ENCODE measurements at regions not wholly inside any gene's neighbourhood (a gene's known extent, or its start where the extent isn't known, plus 50 kb on each side); places are given as distances from the start of the nearest gene placed in this dataset.

- H3K4me3 ChIP-seq (ENCODE audit: low read length), result no peak overlapping the region
- TF ChIP-seq CTCF (IDR thresholded peaks at IDR 0.05; ENCODE audit: insufficient read depth, low read depth, low read length, missing control alignments), result no peak
- no peak for DNase-seq (ENCODE audit: low read depth)
Measured at GRCh38 chr16:86889974-86890373, 311.6 kb downstream of the FOXL1 start.

DNA sequence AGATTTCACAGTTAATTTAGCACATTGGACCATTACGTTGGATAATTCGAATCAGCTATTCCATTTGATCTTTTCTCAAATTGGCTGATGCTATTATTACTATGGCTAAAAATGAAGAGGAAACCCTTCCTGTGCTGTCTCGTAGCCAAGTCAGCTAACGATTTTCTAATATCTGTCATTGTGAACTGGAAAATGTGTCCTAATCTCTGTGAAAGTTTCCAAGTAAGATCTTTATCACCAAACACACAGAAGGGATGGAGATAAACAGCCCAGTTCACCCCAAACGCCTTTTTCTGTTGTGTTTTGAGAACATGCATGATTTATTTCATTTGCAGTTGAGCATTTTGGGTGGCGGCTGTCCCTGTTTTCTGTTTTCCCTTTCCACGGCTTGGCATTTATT, 312.8 kb downstream of the FOXL1 start:
- no peak for TF ChIP-seq CTCF (IDR thresholded peaks at IDR 0.05; ENCODE audit: insufficient read depth, low read depth, low read length, missing control alignments)
- no peak for DNase-seq (ENCODE audit: low read depth)
- no peak overlapping the region for H3K4me3 ChIP-seq (ENCODE audit: low read length)

GRCh38 chr16:86891631-86892030, 313.3 kb downstream of the FOXL1 start:
- TF ChIP-seq CTCF (IDR thresholded peaks at IDR 0.05; ENCODE audit: insufficient read depth, low read depth, low read length, missing control alignments), result no peak
- DNase-seq (ENCODE audit: low read depth), result no peak
- no peak overlapping the region for H3K4me3 ChIP-seq (ENCODE audit: low read length)

GRCh38 chr16:86892509-86892908, 314.2 kb downstream of the FOXL1 start:
- no peak for DNase-seq (ENCODE audit: low read depth)
- no peak for TF ChIP-seq CTCF (IDR thresholded peaks at IDR 0.05; ENCODE audit: insufficient read depth, low read depth, low read length, missing control alignments)

GRCh38 chr16:86893506-86893905, 315.2 kb downstream of the FOXL1 start:
- no peak overlapping the region for H3K4me3 ChIP-seq (ENCODE audit: low read length)
- DNase-seq (ENCODE audit: low read depth), result no peak
- no peak for TF ChIP-seq CTCF (IDR thresholded peaks at IDR 0.05; ENCODE audit: insufficient read depth, low read depth, low read length, missing control alignments)

More at GRCh38 chr16:86892509-86892908, 314.2 kb downstream of the FOXL1 start:
- H3K4me3 ChIP-seq (ENCODE audit: low read length), result no peak overlapping the region

GRCh38 chr16:86894029-86894567, 315.7 kb downstream of the FOXL1 start:
- no peak for TF ChIP-seq CTCF (IDR thresholded peaks at IDR 0.05; ENCODE audit: insufficient read depth, low read depth, low read length, missing control alignments)
- H3K4me3 ChIP-seq (ENCODE audit: low read length), result no peak overlapping the region
- no peak for DNase-seq (ENCODE audit: low read depth)

- DNase-seq (ENCODE audit: low read depth), result no peak
- H3K4me3 ChIP-seq (ENCODE audit: low read length), result no peak overlapping the region
- TF ChIP-seq CTCF (IDR thresholded peaks at IDR 0.05; ENCODE audit: insufficient read depth, low read depth, low read length, missing control alignments), result no peak
Measured at GRCh38 chr16:86894925-86895324, 316.6 kb downstream of the FOXL1 start.
